Tongue (tissue), 1 donor: ENCODE measurements at regions not wholly inside any gene's neighbourhood (a gene's known extent, or its start where the extent isn't known, plus 50 kb on each side); places are given as distances from the start of the nearest gene placed in this dataset.

ENCODE experiments used
- DNase-seq: peaks from one replicate; pipeline ENCODE4 v3.0.0-alpha.2; 2015

- DNase-seq, result no peak
Observed at GRCh38 chr15:91561371-91562100, 292.0 kb upstream of the SLCO3A1 start.

GRCh38 chr15:91562698-91563097 lies 290.8 kb upstream of the SLCO3A1 start:
- no peak for DNase-seq

DNA sequence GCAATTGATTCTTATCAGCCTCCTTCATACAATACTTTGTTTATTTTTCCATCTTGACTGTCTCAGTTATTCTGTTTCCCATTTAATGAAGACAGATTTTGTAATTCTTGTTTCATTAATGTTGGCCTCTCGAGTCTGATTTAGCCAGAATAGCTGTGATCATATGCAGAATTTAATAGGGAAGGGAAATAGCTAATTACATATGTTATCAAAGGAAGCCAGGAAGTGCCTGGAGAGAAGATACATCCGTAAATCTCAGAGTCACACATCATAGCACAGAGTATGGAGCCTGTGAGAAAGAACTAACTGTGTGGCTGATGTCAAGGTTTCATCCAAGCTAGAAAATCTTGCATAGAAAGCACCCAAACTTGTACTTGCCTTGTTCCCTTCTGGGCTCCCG lies 288.9 kb upstream of the SLCO3A1 start:
- no peak for DNase-seq

GRCh38 chr15:91566141-91566540 lies 287.4 kb upstream of the SLCO3A1 start:
- DNase-seq, result no peak

- no peak for DNase-seq
Observed at GRCh38 chr15:91568036-91568435, 285.5 kb upstream of the SLCO3A1 start.

GRCh38 chr15:91572110-91572509 lies 281.4 kb upstream of the SLCO3A1 start:
- DNase-seq, result no peak

DNA sequence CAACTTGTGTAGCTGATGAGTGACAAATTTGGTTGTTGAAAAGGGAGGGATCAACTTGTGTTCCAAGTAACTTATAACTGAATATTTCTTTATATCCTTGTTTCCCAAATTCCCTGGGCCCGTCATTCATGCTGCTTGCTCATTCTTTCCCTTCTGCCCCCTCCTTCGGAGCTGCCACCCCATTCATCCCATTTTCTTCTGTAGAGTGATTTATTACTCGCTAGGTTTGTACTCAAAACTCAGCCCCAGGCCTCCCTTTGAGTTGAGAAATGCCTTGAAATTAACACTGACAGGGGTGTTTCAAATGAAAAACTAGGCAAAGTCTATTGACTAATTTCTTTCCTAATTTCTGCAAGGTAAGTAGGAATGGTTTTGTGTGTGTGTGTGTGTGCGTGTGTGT lies 277.4 kb upstream of the SLCO3A1 start:
- DNase-seq, result no peak

GRCh38 chr15:91578511-91578910 lies 275.0 kb upstream of the SLCO3A1 start:
- no peak for DNase-seq

- DNase-seq, result no peak
Observed at GRCh38 chr15:91584895-91585294, 268.6 kb upstream of the SLCO3A1 start.

DNA sequence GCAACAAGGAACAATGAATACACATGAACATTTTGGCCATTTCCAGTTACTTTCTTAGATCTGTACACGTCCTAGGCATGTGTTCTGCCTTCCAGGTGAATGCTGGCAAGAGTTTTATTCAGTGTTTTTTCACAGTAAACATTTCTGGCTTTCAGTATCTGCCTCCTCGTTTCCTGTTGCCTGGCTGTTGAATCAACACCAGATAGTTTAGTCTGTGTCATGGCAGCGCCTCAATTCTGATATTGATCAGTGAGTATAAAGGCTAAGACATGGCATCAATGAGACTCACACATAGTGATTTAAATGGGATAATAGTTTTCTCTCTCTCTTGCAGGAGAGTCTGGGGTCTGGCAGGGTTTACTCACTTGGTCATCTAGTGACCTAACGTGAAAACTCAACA lies 266.9 kb upstream of the SLCO3A1 start:
- DNase-seq, result no peak

DNA sequence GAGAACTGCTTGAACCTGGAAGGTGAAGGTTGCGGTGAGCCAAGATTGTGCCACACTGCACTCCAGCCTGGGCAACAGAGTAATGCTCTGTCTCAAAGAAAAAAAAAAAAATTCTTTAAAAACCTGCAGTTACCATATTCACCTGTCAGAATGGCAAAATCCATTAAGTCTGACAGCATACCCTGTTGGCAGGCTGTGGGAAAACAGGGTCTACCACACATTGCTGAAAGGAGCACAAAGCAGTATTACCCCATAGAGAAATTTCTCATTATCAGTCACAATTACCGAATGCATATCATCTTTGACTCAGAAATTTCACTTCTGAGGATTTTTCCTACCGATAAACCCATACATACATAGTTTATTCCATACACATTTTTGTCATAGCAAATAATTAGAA lies 264.1 kb upstream of the SLCO3A1 start:
- no peak for DNase-seq

- DNase-seq, result no peak
Observed at GRCh38 chr15:91592567-91592966, 260.9 kb upstream of the SLCO3A1 start.

DNA sequence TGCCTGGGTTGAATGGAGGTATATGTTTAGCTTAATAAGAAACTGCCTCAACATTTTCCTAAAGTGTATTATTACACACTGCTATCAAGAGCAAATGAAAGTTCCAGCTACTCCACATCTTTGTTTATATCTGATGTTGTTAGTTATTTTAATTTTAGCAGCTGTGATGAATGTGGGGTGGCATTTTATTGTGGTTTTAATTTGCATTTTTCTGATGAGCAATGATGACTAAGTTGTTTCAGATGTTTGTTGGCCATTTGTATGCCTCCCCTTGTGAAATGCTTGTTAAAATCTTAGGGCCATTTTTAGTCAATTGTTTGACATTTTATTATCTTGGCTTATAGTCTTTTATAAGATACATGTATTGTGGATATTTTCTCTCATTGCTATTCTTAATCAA lies 260.4 kb upstream of the SLCO3A1 start:
- no peak for DNase-seq

- DNase-seq, result no peak
Observed at GRCh38 chr15:91593653-91594052, 259.9 kb upstream of the SLCO3A1 start.

- DNase-seq, result no peak
Observed at GRCh38 chr15:91599261-91599660, 254.2 kb upstream of the SLCO3A1 start.

- DNase-seq, result no peak
Observed at GRCh38 chr15:91603384-91604080, 250.0 kb upstream of the SLCO3A1 start.

DNA sequence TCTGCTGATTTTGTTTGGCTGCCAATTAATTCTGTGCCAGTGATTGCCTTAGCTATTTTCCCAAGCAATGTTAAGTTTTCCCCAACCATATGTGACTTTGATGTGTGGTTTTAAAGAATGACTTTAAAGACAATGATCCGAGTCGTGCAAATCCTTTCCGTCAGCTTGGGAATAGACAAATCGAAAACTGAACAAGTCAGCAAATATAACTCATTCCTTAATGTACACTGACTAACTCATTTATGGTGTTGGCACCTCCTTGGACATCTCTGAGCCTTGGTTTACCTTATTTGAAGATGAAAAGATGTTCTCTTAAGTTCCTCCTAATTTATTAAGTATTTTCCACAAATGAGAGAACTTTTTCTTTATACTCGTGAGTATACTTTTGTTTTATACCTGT lies 249.4 kb upstream of the SLCO3A1 start:
- no peak for DNase-seq

DNA sequence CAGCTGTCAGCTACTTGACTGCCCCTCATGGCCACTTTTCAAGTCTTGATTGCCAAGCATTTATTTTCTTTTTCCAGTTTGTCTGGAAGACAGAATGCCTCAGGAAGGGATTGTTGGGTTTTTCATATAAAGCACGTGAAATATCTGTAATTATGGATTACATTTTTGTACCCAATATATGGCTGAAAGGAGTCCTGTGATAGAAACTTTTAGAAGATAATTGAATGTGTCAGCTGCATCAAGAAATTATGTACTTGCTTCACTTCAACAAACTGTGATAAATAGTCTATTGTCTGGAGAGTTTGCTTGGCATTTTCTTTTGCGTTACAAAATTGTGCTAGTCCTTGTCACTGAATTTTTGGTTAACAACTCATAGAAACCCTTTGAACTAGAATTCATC lies 247.9 kb upstream of the SLCO3A1 start:
- DNase-seq, result no peak

DNA sequence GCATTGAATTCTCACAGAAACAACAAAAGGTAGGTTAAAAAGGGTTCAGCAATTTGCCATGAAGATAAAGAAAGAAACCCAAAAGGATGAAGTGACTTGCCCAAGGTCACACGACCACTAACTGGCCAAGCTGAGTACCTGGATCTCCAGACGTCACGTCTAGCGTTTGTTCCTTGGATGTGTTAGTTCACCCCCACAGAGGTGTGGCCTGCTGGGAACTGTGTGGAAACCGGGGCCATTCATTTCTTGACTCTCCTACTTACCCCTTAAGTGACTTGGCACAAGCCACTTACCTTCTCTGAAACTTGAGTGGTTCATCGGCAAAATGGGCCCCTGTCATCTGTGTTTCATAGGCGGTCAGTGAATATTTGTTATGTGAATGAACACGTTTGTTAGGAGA lies 244.3 kb upstream of the SLCO3A1 start:
- DNase-seq, result peak; percentile 13

- DNase-seq, result peak; percentile 41
Observed at GRCh38 chr15:91609966-91610365, 243.5 kb upstream of the SLCO3A1 start.

GRCh38 chr15:91611561-91612323 lies 241.8 kb upstream of the SLCO3A1 start:
- DNase-seq, result no peak

- DNase-seq, result no peak
Observed at GRCh38 chr15:91620229-91620628, 233.3 kb upstream of the SLCO3A1 start.

DNA sequence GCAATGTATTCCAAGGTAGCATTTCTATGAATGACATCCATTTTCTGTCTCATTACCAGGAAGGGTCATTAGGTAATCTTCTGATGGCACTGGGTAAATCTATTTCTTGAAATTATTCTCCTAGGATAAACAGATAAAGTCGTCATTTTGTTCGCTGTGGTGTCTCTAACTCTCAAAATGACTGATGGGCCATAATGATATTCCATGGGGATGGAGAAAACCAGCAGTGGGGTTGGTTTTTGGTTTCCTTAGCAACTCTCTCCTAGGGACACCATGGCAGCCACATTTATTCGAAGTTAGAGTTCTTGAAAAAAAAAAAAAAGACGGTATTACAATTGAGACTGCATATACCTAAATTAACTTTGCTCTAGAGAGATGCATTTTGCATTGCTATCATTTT lies 231.3 kb upstream of the SLCO3A1 start:
- no peak for DNase-seq
